ENCODE measurements at regions not wholly inside any gene's neighbourhood (a gene's known extent, or its start where the extent isn't known, plus 50 kb on each side); places are given as distances from the start of the nearest gene placed in this dataset.

DNA sequence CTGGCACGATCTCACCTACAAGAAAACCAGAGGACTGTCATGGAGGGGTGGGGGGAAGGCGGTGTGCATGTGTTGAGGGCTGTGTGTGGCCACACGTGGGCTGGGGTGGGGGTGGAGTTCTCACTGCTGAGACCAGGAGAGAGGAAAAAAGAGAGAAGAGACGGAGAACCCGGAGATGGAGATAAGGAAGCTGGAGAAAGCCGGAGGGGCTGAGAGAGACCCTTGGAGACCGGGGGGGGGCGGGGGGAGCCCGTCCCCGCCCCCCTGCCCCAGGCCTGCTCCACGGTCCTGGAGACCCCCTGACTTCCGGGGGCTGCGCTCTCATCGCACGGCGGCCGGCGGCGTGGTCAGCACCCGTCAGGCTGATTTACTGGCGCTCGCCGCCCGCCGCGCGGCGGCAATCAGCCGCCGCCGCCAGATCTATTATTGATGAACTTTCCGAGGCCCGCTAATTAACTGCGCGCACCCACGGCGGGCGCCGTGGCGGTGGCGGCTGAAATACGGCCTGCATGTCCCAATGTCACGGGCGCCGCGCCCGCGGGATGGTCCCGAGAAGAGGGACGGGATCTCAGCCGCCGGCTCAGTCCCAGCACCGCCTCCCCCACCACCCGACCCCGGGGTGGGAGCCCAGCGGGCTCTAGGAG lies 187.4 kb downstream of the MN1 start:
- no peak for DNase-seq (ENCODE audit: low spot score)
- peak; percentile 37 for TF ChIP-seq EZH2 (IDR thresholded peaks at IDR 0.05; ENCODE audit: borderline replicate concordance, low read depth, low read length, poor library complexity, severe bottlenecking)
- TF ChIP-seq, protein P1, sequence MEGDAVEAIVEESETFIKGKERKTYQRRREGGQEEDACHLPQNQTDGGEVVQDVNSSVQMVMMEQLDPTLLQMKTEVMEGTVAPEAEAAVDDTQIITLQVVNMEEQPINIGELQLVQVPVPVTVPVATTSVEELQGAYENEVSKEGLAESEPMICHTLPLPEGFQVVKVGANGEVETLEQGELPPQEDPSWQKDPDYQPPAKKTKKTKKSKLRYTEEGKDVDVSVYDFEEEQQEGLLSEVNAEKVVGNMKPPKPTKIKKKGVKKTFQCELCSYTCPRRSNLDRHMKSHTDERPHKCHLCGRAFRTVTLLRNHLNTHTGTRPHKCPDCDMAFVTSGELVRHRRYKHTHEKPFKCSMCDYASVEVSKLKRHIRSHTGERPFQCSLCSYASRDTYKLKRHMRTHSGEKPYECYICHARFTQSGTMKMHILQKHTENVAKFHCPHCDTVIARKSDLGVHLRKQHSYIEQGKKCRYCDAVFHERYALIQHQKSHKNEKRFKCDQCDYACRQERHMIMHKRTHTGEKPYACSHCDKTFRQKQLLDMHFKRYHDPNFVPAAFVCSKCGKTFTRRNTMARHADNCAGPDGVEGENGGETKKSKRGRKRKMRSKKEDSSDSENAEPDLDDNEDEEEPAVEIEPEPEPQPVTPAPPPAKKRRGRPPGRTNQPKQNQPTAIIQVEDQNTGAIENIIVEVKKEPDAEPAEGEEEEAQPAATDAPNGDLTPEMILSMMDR (conservative IDR thresholded peaks at IDR 0.05; ENCODE audit: low read depth, low read length): no peak
- Histone ChIP-seq H3K27me3 (replicated peaks; ENCODE audit: insufficient read depth, low read depth, low read length, poor library complexity) (no peaks in the 10 kb centered on the region), H3K36me3 (ENCODE audit: insufficient read depth, low read length, poor library complexity, severe bottlenecking) (no peaks in the 10 kb centered on the region), H3K27ac (ENCODE audit: low read depth, low read length, poor library complexity, severe bottlenecking) (no peak overlapping the region), H3K9me3 (ENCODE audit: low read depth, low read length, poor library complexity, severe bottlenecking) (no peaks in the 10 kb centered on the region), H3K4me1 (ENCODE audit: insufficient read depth, low read length, poor library complexity, severe bottlenecking) (peaks cover 17% of the 10 kb centered on the region), H3K4me3 (ENCODE audit: low read depth, low read length, poor library complexity, severe bottlenecking) (no peak overlapping the region)
- no TSS peak for BruUV-seq (replicated peaks)
- intact Hi-C loops (cut with micrococcal nuclease; ENCODE audit: unreplicated experiment): no loop called here
- CTCF ChIA-PET: no interaction called here
- POLR2A ChIA-PET (ENCODE audit: low non-redundant PET): no interaction called here

DNA sequence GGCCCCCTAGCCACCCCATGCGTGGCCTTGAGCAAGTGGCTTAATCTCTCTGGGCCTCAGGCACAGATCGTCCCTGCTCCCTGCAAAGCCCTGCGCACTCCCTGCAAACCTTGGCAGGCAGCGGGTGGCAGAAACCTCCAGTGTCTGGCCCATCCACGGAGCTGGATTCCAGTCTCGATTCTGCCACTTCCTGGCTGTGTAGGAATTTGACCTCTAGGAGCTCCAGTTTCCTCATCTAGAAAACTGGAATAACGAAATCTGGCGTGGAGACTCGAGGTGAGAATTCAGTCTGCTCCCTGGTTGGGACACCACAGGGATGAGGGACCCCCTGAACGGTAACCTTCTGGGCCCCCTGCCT lies 186.9 kb downstream of the MN1 start:
- no peak for DNase-seq (ENCODE audit: low spot score)
- H3K4me3 ChIP-seq (ENCODE audit: low read depth, low read length, poor library complexity, severe bottlenecking): no peak overlapping the region

DNA sequence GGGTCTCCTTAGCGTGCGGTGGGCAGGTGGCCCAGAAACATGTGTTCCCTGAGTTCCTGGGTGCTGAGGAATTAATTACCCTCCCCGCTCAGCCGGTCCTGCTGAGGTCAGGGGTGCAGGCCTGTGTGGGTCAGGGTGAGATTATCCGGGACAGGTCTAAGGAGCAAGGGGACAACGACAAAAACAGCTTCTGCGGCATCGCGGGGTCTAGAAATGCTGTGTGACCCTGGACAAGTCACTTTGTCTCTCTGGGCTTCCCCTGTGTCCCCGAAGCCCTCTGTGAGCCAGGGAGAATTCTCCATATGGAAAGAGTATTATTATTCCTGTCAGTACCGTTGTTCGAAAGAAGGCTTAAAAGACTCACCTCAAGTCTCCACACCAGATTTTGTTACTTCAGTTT lies 186.1 kb downstream of the MN1 start:
- no peaks in the 10 kb centered on the region for H3K27me3 ChIP-seq (replicated peaks; ENCODE audit: insufficient read depth, low read depth, low read length, poor library complexity)
- POLR2A ChIA-PET (ENCODE audit: low non-redundant PET): no interaction called here
- intact Hi-C loops (cut with micrococcal nuclease; ENCODE audit: unreplicated experiment): no loop called here
- TF ChIP-seq EZH2 (IDR thresholded peaks at IDR 0.05; ENCODE audit: borderline replicate concordance, low read depth, low read length, poor library complexity, severe bottlenecking): no peak
- TF ChIP-seq, protein P1 (conservative IDR thresholded peaks at IDR 0.05; ENCODE audit: low read depth, low read length): no peak
- DNase-seq (ENCODE audit: low spot score): no peak
- CTCF ChIA-PET: no interaction called here
- no peaks in the 10 kb centered on the region for H3K36me3 ChIP-seq (ENCODE audit: insufficient read depth, low read length, poor library complexity, severe bottlenecking)
- BruUV-seq (replicated peaks): no TSS peak
- H3K9me3 ChIP-seq (ENCODE audit: low read depth, low read length, poor library complexity, severe bottlenecking): no peaks in the 10 kb centered on the region
- peaks cover 17% of the 10 kb centered on the region for H3K4me1 ChIP-seq (ENCODE audit: insufficient read depth, low read length, poor library complexity, severe bottlenecking)
- no peak overlapping the region for H3K4me3 ChIP-seq (ENCODE audit: low read depth, low read length, poor library complexity, severe bottlenecking)
- H3K27ac ChIP-seq (ENCODE audit: low read depth, low read length, poor library complexity, severe bottlenecking): no peak overlapping the region

More for the DNA sequence above, 186.9 kb downstream of the MN1 start:
- ChIA-PET CTCF (no interaction called here), POLR2A (ENCODE audit: low non-redundant PET) (no interaction called here)
- TF ChIP-seq, protein P1 (conservative IDR thresholded peaks at IDR 0.05; ENCODE audit: low read depth, low read length): no peak
- peak; percentile 7 for TF ChIP-seq EZH2 (IDR thresholded peaks at IDR 0.05; ENCODE audit: borderline replicate concordance, low read depth, low read length, poor library complexity, severe bottlenecking)
- intact Hi-C loops (cut with micrococcal nuclease; ENCODE audit: unreplicated experiment): no loop called here
- H3K27ac ChIP-seq (ENCODE audit: low read depth, low read length, poor library complexity, severe bottlenecking): no peak overlapping the region
- no peaks in the 10 kb centered on the region for H3K27me3 ChIP-seq (replicated peaks; ENCODE audit: insufficient read depth, low read depth, low read length, poor library complexity)
- H3K36me3 ChIP-seq (ENCODE audit: insufficient read depth, low read length, poor library complexity, severe bottlenecking): no peaks in the 10 kb centered on the region
- no TSS peak for BruUV-seq (replicated peaks)
- H3K9me3 ChIP-seq (ENCODE audit: low read depth, low read length, poor library complexity, severe bottlenecking): no peaks in the 10 kb centered on the region
- peaks cover 17% of the 10 kb centered on the region for H3K4me1 ChIP-seq (ENCODE audit: insufficient read depth, low read length, poor library complexity, severe bottlenecking)

All from A673 (cell line).